HL-60 (cell line): ENCODE measurements at regions not wholly inside any gene's neighbourhood (a gene's known extent, or its start where the extent isn't known, plus 50 kb on each side); places are given as distances from the start of the nearest gene placed in this dataset.
"Not testable (repeated sequence)": the region's sequence is repeated elsewhere in the genome, so short reads cannot be mapped to it uniquely, and the experiment has no call there.

Source experiments
- CTCF ChIP-seq: IDR thresholded peaks from one replicate; pipeline ENCODE4 v1.5.1; 2011; ENCODE audit warnings: low read length, control low read depth, inconsistent platforms; ENCODE audit not compliant: insufficient read depth
- REST ChIP-seq: IDR thresholded peaks from 2 replicates; pipeline ENCODE4 v1.6.1; 2012; ENCODE audit warnings: low read depth; ENCODE audit not compliant: insufficient replicate concordance

GRCh38 chr12:114600584-114600983, 83.4 kb downstream of the TBX3 start:
- TF ChIP-seq REST, CTCF: not testable (repeated sequence)
